ENCODE measurements at regions not wholly inside any gene's neighbourhood (a gene's known extent, or its start where the extent isn't known, plus 50 kb on each side); places are given as distances from the start of the nearest gene placed in this dataset.

DNA sequence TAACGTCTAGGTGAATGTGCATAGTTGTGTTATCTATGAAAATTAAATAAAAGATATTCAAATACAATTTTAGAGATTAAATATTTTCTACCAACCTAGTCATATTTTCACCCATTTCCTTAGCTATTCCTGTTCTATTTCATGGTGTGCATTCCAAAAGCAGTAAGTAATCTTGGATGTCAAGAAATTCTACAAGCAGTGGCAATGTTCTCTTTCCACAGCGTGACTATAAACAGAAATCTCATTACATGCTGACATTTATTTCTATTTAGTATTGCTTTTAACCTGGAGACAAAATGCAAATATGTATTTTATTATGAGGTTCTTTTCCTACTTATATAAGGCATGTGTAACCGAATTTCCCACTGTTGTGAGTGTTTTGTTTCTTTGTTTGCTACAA is 510.0 kb downstream of the ACTL7B start:
- ATAC-seq = no peak
- no peak for DNase-seq

DNA sequence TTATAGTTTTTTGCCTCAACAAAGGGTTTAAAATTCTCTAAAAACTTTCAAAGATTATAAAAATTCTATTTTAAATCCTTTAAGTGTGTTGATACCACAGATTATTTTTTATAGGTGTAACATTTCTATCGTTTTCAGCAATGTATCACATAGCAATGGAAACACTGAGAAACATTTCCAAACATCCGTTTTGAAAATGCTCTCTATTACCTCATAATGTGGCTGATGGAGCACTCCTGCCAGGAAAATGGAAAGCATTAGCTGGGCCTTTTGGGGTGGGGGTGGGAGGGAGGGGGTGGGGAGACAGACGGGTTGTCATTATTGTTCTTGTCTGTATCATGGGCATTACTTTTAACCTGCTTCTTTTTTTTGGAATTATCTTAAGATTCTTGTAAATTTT is 516.5 kb downstream of the ACTL7B start:
- no peak for DNase-seq
- no peak for ATAC-seq

DNA sequence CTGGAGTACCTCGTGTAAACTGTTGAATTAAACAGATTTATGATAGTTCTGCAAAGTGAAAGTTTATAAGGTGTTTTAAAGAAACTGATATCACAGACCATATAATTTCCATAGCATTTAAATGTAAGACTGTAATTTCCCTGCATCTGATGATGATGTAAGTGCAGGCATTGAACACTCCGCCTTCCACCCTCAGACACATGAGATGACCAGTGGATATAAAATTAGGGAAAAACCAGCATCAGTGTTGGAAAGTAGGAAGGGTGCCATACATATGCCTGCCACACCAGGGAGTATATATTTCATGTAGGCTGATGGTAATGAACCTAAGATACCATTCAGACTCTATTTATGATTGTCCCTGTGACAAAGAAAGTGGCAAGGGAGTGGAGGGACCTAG is 519.2 kb downstream of the ACTL7B start:
- ATAC-seq (no peak), DNase-seq (no peak)

- ATAC-seq (no peak), DNase-seq (no peak)
Observed at GRCh38 chr9:108333530-108333983, 522.2 kb downstream of the ACTL7B start.

DNA sequence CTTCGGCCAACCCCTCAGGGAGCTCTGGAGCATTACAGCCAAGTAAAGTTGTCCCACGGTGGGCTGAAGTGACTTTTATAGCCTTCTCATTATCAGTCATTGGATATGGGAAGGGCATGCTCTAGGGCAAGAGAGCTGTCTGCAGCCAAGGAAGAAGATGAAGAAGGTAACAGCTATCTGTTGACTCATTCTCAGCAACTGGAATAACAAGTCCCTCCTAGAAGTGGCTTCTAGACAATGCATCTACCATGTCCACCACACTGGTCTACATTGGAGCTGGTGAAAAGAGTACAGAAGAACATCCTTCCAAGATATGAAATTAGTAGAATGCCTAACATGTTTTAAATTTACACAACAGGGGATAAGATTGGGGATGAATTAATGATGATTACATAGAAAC is 524.2 kb downstream of the ACTL7B start:
- DNase-seq = no peak
- no peak for ATAC-seq

- no peak for DNase-seq
- ATAC-seq = no peak
Observed at GRCh38 chr9:108325406-108325805, 530.4 kb downstream of the ACTL7B start.

DNA sequence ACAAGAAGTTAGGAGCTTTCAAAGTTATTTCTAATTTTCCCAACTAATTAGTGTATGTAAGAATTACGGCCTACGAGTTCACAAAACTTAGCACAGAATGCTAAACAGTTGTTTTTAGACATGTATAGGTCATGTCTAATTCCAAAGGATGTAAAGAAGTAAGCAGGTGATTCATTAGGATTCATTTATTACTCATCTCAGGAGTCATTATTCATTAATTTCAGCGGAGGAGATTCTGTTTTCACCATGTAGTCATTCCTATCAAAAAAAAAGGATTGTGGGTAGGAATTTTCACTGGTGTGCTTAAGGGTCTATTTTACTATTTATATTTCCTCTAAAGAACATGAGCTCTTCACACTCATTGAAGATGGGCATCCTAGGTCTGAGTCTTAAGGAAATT is 532.2 kb downstream of the ACTL7B start:
- no peak for ATAC-seq
- no peak for DNase-seq

DNA sequence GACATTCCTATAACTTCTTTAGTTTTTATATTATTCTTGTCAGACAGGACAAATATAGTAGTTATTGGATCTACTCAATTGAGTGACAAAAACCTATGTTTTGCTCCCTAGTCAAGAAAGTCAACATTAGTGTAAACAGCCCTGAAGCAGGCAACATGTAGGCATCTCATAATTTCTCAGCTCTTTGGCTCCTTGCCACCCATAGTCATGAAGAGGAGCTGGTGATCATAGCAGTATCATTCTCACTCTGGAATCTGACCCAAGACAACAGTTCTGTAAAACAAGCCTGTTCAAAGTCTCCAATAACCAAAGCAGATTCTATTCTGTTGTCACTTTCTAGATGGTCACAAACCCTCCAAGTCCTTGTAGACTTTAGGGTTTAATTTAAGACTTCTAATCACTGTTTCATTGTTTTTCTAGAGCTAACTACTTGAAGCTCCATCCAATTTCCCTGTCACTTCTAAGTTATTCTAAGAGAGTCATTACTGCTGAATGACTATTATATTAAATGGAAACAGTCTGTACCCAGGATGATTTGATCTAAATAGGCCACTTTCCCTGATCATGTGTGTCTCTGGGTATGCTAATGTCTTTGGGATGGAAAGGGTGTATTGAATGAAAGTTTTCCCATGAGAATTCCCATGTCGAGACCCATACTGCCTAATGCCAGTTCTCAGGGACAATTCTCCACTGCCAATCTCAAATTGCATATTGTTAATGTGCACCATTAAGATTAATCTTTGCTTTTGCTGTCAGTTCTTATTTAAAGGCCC is 533.3 kb downstream of the ACTL7B start:
- no peak for ATAC-seq
- no peak for DNase-seq

DNA sequence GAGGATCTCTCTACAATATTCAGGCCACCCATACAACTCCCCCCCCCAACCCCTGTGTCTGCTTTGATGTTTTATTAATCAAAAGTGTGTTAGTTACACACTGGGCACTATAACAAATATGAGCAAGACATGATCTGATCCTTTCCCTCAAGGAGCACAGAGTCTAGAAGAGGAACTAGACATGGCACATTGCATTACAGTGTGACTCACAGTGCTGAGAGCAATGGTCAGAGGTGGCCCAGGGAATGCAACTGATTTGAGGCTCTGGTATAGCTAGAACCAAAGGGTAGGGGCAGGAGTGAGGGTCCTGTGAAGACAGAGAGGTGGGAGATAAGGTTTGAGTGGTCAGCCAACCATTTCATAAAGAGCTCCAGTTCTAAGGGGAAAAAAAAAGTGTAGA is 539.2 kb downstream of the ACTL7B start:
- DNase-seq = no peak
- no peak for ATAC-seq

GRCh38 chr9:108316066-108316465 is 539.7 kb downstream of the ACTL7B start:
- ATAC-seq = no peak
- DNase-seq = no peak

- ATAC-seq = no peak
- no peak for DNase-seq
Observed at GRCh38 chr9:108311745-108312144, 544.0 kb downstream of the ACTL7B start.

- ATAC-seq = no peak
- DNase-seq = no peak
Observed at GRCh38 chr9:108310202-108310601, 545.6 kb downstream of the ACTL7B start.

- ATAC-seq = no peak
- no peak for DNase-seq
Observed at GRCh38 chr9:108300306-108301287, 555.2 kb downstream of the ACTL7B start.

GRCh38 chr9:108297073-108297472 is 558.7 kb downstream of the ACTL7B start:
- DNase-seq = no peak

GRCh38 chr9:108296056-108296455 is 559.7 kb downstream of the ACTL7B start:
- DNase-seq (no peak), ATAC-seq (no peak)

More at GRCh38 chr9:108297073-108297472, 558.7 kb downstream of the ACTL7B start:
- ATAC-seq = no peak

DNA sequence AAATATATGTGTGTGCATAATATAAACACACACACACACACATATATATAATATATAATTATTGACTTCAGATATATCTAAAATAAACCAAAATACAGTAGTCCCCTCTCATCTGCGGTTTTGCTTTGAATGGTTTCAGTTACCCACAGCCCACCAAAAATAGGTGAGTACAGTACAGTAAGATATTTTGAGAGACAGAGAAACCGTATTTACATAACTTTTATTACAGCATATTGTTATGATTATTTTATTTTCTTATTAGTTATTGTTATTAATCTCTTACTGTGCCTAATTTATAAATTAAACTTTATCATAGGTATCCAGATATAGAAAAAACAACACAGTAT is 564.2 kb downstream of the ACTL7B start:
- DNase-seq (no peak), ATAC-seq (no peak)

DNA sequence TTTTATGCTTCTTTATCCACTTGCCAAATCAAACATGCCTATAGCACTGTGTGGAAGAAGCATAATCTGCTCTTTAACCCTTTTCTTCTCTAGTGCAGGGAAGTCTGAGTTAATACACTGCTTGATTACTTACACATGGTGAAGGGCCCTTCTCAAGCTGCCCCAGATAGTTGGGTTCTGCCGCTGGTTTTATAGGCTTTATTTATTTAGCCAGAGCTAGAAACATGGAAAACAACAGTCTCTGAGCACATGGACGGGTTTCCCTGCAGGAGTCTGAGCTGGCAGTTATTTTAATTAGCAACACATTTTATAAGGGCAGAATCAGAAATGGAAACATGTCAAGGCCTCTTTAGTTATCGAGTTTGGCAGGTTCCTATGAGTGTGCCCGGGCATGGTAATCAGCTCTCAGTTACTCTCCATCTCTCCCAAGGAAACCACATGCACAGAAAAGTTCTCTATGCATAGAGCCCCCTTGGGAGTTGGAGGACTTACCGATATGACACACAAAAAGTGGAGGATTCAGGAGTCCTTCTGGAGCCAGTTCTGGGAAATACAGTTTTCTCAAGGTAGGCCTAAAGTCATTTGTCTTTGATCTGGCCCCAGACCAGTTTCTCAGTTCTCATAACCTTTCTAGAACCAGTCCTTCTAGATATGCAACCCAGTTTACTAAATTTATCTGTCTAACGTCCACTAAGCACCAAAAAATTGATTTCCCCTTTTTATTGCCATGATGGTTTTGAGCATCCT is 564.8 kb downstream of the ACTL7B start:
- DNase-seq = no peak
- ATAC-seq = no peak

- no peak for ATAC-seq
- DNase-seq = no peak
Observed at GRCh38 chr9:108286638-108287206, 569.1 kb downstream of the ACTL7B start.

GRCh38 chr9:108283696-108284095 is 572.1 kb downstream of the ACTL7B start:
- DNase-seq (no peak), ATAC-seq (no peak)

- ATAC-seq (no peak), DNase-seq (no peak)
Observed at GRCh38 chr9:108282872-108283271, 572.9 kb downstream of the ACTL7B start.

- no peak for ATAC-seq
Observed at GRCh38 chr9:108281696-108282095, 574.1 kb downstream of the ACTL7B start.

GRCh38 chr9:108278341-108278740 is 577.4 kb downstream of the ACTL7B start:
- no peak for DNase-seq
- no peak for ATAC-seq

More at GRCh38 chr9:108281696-108282095, 574.1 kb downstream of the ACTL7B start:
- DNase-seq = no peak

Data from stimulated activated naive CD8-positive, alpha-beta T cell treated with anti-CD3 and anti-CD28 coated beads, Interleukin-15, Interleukin-2, amounts not matched to agents 100 U/mL and 50 U/mL, for 24 hours (primary cell).